T-helper 2 cell treated with Interferon-gamma antibody and Interleukin-4, amounts not matched to agents 100 ng/mL and 5 ng/mL, for 36 hours (primary cell): ENCODE measurements at regions not wholly inside any gene's neighbourhood (a gene's known extent, or its start where the extent isn't known, plus 50 kb on each side); places are given as distances from the start of the nearest gene placed in this dataset.

Source experiments
- intact Hi-C: fragments of 100-400 bp; cut with micrococcal nuclease; formaldehyde crosslinking; loops from one replicate; pipeline ENCODE4 v1.15.1; 2023

DNA sequence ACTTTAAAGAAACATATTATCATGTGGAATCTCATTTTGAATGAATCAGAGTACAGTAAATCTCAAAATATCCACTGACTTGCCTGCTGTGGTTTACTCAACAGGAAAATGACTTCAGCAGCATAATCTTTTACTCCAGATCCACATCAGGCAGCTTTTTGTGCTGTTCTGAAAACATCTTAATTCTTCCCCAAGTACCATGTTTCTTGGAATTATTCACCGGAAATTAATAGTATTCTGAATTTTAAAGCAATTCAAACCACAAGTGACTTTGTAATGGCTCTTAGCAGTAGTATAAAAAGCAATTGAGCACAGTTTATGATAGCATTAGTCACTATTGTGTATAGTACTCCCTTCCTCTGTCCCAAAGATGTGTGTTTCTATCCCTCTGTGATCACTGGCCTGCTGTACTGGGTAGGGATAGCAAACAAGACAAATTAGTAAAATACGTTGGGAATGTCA is 64.2 kb upstream of the ERRFI1 start:
- intact Hi-C loops = no loop called here

DNA sequence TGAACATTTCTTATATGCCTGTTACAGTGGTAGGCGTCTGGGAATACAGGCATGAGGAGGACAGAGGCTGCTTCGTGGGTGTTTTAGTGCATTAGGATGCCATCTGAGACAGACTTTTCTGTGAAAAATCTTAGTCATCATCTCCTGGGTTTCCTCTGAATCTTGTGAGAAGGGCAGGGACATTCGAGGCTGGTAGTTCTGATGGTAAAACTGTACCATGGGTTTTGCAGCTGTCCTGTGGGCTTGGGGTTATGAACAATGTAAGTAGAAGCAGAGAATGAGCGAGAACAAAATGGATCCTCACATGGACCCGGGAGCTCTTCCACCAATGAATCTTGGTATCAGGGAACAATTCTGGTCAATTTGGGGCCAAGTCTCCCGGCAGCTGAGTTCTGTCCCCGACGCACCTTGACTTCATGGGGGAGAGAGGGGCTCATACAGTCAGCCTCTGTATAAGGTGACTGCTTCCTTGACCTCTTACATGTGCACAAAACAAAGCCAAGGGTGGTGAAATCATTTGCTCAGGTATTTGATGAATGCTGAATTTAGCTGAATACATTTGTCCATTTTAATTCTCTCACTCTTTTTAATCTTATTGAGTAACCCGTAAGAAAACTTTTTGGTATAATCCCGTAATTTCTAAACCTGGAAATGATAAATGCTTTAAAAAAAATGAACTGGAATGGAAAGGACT is 63.6 kb upstream of the ERRFI1 start:
- intact Hi-C loops = no loop called here

GRCh38 chr1:8086055-8086454 is 59.9 kb upstream of the ERRFI1 start:
- intact Hi-C loops = no loop called here

DNA sequence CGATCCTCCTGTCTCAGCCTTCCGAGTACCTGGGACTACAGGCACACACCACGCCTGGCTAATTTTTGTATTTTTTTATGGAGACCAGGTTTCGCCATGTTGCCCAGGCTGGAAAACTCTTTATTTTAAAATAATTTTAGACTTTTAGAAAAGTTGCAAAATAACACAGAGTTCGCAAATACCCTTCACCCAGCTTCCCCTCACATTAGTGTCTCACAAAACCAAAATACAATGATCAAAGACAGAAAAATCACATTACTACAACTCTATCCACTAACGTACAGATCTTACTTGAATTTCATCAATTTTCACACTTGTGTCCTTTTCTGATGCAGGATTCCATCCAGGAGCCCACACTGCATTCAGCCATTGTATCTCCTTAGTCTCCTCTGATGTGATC is 58.8 kb upstream of the ERRFI1 start:
- intact Hi-C loops = no loop called here

DNA sequence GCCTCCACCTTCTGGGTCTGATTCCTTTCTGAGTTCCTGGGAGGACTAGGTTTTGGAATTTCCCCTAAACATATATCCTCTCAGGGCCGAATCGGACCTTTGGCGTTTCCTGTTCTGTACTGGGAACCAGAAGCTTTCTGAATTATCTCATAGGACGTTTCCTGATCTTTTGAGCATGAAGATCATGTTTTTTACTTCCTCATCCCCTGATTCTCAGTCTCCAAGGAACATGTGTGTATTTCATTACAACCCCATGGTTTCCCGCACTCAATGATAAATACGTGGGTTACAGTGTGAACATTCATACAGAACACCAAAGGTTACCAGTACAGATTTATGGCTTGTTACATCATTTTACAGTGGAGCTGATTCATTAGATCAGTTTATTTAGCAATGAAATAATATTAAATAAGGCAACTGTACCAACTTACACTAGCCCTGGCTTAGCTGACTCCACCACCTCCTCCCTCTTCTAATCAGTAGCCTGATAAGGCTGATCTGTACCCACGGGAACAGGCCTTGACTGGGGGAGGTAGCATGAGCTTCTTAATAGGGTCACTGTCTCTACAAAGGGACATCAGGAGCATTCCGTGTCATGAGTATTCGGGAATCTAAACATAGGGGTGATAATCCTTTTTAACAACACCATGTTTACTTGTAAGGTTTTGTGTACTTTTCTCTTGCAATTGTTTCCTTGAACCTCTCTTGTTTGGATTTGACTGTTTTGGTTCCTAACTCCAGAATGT is 57.8 kb upstream of the ERRFI1 start:
- intact Hi-C loops = no loop called here

- intact Hi-C loops = no loop called here
These were observed 56.8 kb upstream of the ERRFI1 start for GRCh38 chr1:8082945-8083344.

- intact Hi-C loops = no loop called here
These were observed 52.1 kb upstream of the ERRFI1 start for GRCh38 chr1:8078176-8078671.

GRCh38 chr1:8077602-8078001 is 51.5 kb upstream of the ERRFI1 start:
- intact Hi-C loops = no loop called here

GRCh38 chr1:8077120-8077573 is 51.0 kb upstream of the ERRFI1 start:
- intact Hi-C loops = no loop called here

GRCh38 chr1:8076176-8076575 is 50.1 kb upstream of the ERRFI1 start:
- intact Hi-C loops = no loop called here
